GM23338 (cell line): ENCODE measurements at regions not wholly inside any gene's neighbourhood (a gene's known extent, or its start where the extent isn't known, plus 50 kb on each side); places are given as distances from the start of the nearest gene placed in this dataset.

Source experiments
- CREB1 ChIP-seq: fragments of 250-450 bp; sonication (Bioruptor Pico); IDR thresholded peaks from 2 replicates; pipeline ENCODE4 v1.5.0; 2020; ENCODE audit warnings: low read depth, mild to moderate bottlenecking, moderate library complexity
- EZH2 ChIP-seq: fragments of 200-600 bp; sonication (generic); IDR thresholded peaks from one replicate; pipeline ENCODE4 v1.8.0; 2017; ENCODE audit warnings: antibody characterized with exemption, mild to moderate bottlenecking, low read depth; ENCODE audit not compliant: unreplicated experiment
- EZH2phosphoT487 ChIP-seq: fragments of 200-600 bp; sonication (generic); IDR thresholded peaks from one replicate; pipeline ENCODE4 v1.8.1; 2018; ENCODE audit warnings: antibody characterized with exemption; ENCODE audit not compliant: unreplicated experiment
- JUNB ChIP-seq: IDR thresholded peaks from one replicate; pipeline ENCODE4 v1.6.1; 2016; ENCODE audit warnings: antibody characterized with exemption; ENCODE audit not compliant: unreplicated experiment
- NANOG ChIP-seq: IDR thresholded peaks from 2 replicates; pipeline ENCODE4 v1.6.1; 2016; ENCODE audit warnings: antibody characterized with exemption, borderline replicate concordance
- POLR2AphosphoS5 ChIP-seq: IDR thresholded peaks from 2 replicates; pipeline ENCODE4 v1.6.1; 2016; ENCODE audit warnings: antibody characterized with exemption, low read depth
- ZNF114 ChIP-seq: fragments of 250-450 bp; sonication (Bioruptor Pico); IDR thresholded peaks from 2 replicates; pipeline ENCODE4 v1.5.0; 2020; ENCODE audit warnings: mild to moderate bottlenecking, moderate library complexity
- ZNF331 ChIP-seq: fragments of 250-450 bp; sonication (Bioruptor Pico); IDR thresholded peaks from 2 replicates; pipeline ENCODE4 v1.5.0; 2020; ENCODE audit warnings: low read depth, mild to moderate bottlenecking, moderate library complexity
- TF ChIP-seq, protein P1 (sequence below), 2 experiments: fragments of 200-600 bp in 1 of 2; sonication (generic) in 1 of 2; conservative IDR thresholded peaks; 2 replicates each; pipeline versions ENCODE4 v1.5.1 to v1.6.1; 2016 to 2017; ENCODE audit warnings: antibody characterized with exemption in 2 of 2, low read depth in 2 of 2, mild to moderate bottlenecking in 2 of 2, moderate library complexity in 1 of 2
- TF ChIP-seq, protein P2 (sequence below): IDR thresholded peaks from 2 replicates; pipeline ENCODE4 v1.6.1; 2016; ENCODE audit warnings: antibody characterized with exemption
- TF ChIP-seq, protein P3 (sequence below): IDR thresholded peaks from one replicate; pipeline ENCODE4 v1.6.1; 2018; ENCODE audit warnings: antibody characterized with exemption; ENCODE audit not compliant: unreplicated experiment

DNA sequence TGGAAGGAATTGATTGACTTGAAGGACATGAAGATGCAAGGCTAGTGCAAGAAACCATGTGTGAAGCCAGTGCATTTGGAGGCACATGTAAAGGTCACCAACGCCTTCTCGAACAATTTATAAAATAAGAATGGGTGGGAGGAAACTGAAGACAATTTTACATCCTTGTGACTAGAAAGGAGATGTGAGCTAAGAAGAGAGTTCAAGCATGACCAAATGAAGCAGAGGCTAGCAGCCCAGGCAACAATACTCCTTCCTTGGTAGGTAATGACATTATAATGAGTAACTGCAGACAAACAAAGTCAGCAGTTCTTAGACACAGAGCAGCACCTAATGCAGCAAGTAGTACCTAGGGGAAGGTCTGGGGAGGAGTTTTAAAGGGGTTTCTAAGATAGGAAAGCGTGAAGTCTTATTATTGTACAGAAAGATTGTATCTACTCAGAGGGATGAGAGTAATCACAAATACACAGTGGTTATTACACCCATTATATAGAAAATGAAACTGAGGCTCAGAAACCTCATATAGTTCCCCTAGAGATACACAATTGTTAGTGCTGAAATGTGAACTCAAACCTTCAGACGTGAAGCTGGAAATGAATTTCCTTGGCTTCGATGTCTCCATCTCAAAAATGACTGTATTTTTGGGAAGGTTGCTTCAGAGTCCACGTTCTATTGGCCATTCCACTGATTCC, 56.1 kb downstream of the ATXN3L start:
- TF ChIP-seq, protein P1, sequence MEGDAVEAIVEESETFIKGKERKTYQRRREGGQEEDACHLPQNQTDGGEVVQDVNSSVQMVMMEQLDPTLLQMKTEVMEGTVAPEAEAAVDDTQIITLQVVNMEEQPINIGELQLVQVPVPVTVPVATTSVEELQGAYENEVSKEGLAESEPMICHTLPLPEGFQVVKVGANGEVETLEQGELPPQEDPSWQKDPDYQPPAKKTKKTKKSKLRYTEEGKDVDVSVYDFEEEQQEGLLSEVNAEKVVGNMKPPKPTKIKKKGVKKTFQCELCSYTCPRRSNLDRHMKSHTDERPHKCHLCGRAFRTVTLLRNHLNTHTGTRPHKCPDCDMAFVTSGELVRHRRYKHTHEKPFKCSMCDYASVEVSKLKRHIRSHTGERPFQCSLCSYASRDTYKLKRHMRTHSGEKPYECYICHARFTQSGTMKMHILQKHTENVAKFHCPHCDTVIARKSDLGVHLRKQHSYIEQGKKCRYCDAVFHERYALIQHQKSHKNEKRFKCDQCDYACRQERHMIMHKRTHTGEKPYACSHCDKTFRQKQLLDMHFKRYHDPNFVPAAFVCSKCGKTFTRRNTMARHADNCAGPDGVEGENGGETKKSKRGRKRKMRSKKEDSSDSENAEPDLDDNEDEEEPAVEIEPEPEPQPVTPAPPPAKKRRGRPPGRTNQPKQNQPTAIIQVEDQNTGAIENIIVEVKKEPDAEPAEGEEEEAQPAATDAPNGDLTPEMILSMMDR (conservative IDR thresholded peaks at IDR 0.05; ENCODE audit: low read depth in 2 of 2) = no peak
- TF ChIP-seq EZH2phosphoT487 (no peak), NANOG (no peak), EZH2 (no peak), POLR2AphosphoS5 (no peak), CREB1 (CRISPR knock-in tag) (no peak), JUNB (no peak), ZNF331 (CRISPR knock-in tag) (no peak), ZNF114 (no peak)
- TF ChIP-seq, protein P2, sequence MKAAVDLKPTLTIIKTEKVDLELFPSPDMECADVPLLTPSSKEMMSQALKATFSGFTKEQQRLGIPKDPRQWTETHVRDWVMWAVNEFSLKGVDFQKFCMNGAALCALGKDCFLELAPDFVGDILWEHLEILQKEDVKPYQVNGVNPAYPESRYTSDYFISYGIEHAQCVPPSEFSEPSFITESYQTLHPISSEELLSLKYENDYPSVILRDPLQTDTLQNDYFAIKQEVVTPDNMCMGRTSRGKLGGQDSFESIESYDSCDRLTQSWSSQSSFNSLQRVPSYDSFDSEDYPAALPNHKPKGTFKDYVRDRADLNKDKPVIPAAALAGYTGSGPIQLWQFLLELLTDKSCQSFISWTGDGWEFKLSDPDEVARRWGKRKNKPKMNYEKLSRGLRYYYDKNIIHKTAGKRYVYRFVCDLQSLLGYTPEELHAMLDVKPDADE = no peak
- TF ChIP-seq, protein P3, sequence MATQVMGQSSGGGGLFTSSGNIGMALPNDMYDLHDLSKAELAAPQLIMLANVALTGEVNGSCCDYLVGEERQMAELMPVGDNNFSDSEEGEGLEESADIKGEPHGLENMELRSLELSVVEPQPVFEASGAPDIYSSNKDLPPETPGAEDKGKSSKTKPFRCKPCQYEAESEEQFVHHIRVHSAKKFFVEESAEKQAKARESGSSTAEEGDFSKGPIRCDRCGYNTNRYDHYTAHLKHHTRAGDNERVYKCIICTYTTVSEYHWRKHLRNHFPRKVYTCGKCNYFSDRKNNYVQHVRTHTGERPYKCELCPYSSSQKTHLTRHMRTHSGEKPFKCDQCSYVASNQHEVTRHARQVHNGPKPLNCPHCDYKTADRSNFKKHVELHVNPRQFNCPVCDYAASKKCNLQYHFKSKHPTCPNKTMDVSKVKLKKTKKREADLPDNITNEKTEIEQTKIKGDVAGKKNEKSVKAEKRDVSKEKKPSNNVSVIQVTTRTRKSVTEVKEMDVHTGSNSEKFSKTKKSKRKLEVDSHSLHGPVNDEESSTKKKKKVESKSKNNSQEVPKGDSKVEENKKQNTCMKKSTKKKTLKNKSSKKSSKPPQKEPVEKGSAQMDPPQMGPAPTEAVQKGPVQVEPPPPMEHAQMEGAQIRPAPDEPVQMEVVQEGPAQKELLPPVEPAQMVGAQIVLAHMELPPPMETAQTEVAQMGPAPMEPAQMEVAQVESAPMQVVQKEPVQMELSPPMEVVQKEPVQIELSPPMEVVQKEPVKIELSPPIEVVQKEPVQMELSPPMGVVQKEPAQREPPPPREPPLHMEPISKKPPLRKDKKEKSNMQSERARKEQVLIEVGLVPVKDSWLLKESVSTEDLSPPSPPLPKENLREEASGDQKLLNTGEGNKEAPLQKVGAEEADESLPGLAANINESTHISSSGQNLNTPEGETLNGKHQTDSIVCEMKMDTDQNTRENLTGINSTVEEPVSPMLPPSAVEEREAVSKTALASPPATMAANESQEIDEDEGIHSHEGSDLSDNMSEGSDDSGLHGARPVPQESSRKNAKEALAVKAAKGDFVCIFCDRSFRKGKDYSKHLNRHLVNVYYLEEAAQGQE = no peak
